DMS53 treated with DMSO at 0.1 percent for 48 hours (cell line): ENCODE measurements at regions not wholly inside any gene's neighbourhood (a gene's known extent, or its start where the extent isn't known, plus 50 kb on each side); places are given as distances from the start of the nearest gene placed in this dataset.

Experiments used
- DNase-seq: peaks from one replicate; lab custom pipeline; 2025; ENCODE audit not compliant: unreplicated experiment; lab: John Stamatoyannopoulos, UW

GRCh38 chr11:95556342-95557163 lies 233.0 kb downstream of the FAM76B start:
- no peak for DNase-seq

- DNase-seq: no peak
These were observed 233.6 kb downstream of the FAM76B start for GRCh38 chr11:95556011-95556341.

- no peak for DNase-seq
These were observed 234.7 kb downstream of the FAM76B start for GRCh38 chr11:95554911-95555310.

- no peak for DNase-seq
These were observed 240.3 kb downstream of the FAM76B start for GRCh38 chr11:95549301-95549700.

- no peak for DNase-seq
These were observed 241.2 kb downstream of the FAM76B start for GRCh38 chr11:95548416-95548815.

GRCh38 chr11:95547976-95548375 lies 241.6 kb downstream of the FAM76B start:
- no peak for DNase-seq

GRCh38 chr11:95547186-95547585 lies 242.4 kb downstream of the FAM76B start:
- DNase-seq: no peak

- no peak for DNase-seq
These were observed 244.3 kb downstream of the FAM76B start for GRCh38 chr11:95545116-95545875.

GRCh38 chr11:95544095-95544856 lies 245.3 kb downstream of the FAM76B start:
- no peak for DNase-seq

GRCh38 chr11:95542868-95543551 lies 246.6 kb downstream of the FAM76B start:
- peak; percentile 24 for DNase-seq

GRCh38 chr11:95541715-95542114 lies 247.9 kb downstream of the FAM76B start:
- DNase-seq: no peak

- DNase-seq: no peak
These were observed 253.4 kb downstream of the FAM76B start for GRCh38 chr11:95536047-95536690.

GRCh38 chr11:95534809-95535208 lies 254.8 kb downstream of the FAM76B start:
- no peak for DNase-seq

- no peak for DNase-seq
These were observed 255.4 kb downstream of the FAM76B start for GRCh38 chr11:95534226-95534625.

GRCh38 chr11:95531116-95531515 lies 258.5 kb downstream of the FAM76B start:
- DNase-seq: no peak

- no peak for DNase-seq
These were observed 265.1 kb downstream of the FAM76B start for GRCh38 chr11:95524314-95525036.

GRCh38 chr11:95522874-95523273 lies 266.7 kb downstream of the FAM76B start:
- DNase-seq: no peak

GRCh38 chr11:95521862-95522261 lies 267.7 kb downstream of the FAM76B start:
- no peak for DNase-seq

- DNase-seq: peak; percentile 58
These were observed 268.4 kb downstream of the FAM76B start for GRCh38 chr11:95521133-95521542.
